ENCODE measurements at regions not wholly inside any gene's neighbourhood (a gene's known extent, or its start where the extent isn't known, plus 50 kb on each side); places are given as distances from the start of the nearest gene placed in this dataset.

- TF ChIP-seq E2F4 (CRISPR knock-in tag; IDR thresholded peaks at IDR 0.05; ENCODE audit: borderline replicate concordance, low read depth) = no peak
- TF ChIP-seq OVOL2 (CRISPR knock-in tag; IDR thresholded peaks at IDR 0.05; ENCODE audit: borderline replicate concordance) = no peak
- no peak for TF ChIP-seq E2F5 (CRISPR knock-in tag; IDR thresholded peaks at IDR 0.05)
Measured at GRCh38 chr13:20285530-20285929, 53.4 kb upstream of the GJB6 start (continued).

All from WTC11 (cell line).